DND-41 (cell line): ENCODE measurements at regions not wholly inside any gene's neighbourhood (a gene's known extent, or its start where the extent isn't known, plus 50 kb on each side); places are given as distances from the start of the nearest gene placed in this dataset.

Experiments used
- ATAC-seq: fragments of 200-7000 bp; cut with Tn5 transposase; 3 replicates; pipeline ENCODE4 v1.9.1; 2021; ENCODE audit warnings: low read depth; ENCODE audit not compliant: insufficient read depth
- DNase-seq: peaks from one replicate; pipeline ENCODE4 v3.0.0-alpha.2; 2020
- H2AFZ ChIP-seq: 2 replicates; pipeline ENCODE4 v1.6.0; 2012; ENCODE audit warnings: low read depth, low read length
- H3K27ac ChIP-seq: 2 replicates; pipeline ENCODE4 v1.5.1; 2012; ENCODE audit warnings: low read length, inconsistent platforms
- H3K27me3 ChIP-seq: fragments of 200-600 bp; sonication (generic); 2 replicates; pipeline ENCODE4 v1.6.0; 2012; ENCODE audit warnings: low read length, mild to moderate bottlenecking, inconsistent platforms; ENCODE audit not compliant: insufficient read depth, poor library complexity
- H3K36me3 ChIP-seq: 2 replicates; pipeline ENCODE4 v1.5.1; 2012; ENCODE audit warnings: low read length, inconsistent platforms; ENCODE audit not compliant: insufficient read depth
- H3K4me1 ChIP-seq: 2 replicates; pipeline ENCODE4 v1.5.1; 2012; ENCODE audit warnings: mild to moderate bottlenecking, low read length; ENCODE audit not compliant: insufficient read depth
- H3K4me2 ChIP-seq: 2 replicates; pipeline ENCODE4 v1.6.0; 2012; ENCODE audit warnings: mild to moderate bottlenecking, moderate library complexity, low read length, inconsistent platforms; ENCODE audit not compliant: insufficient read depth
- H3K4me3 ChIP-seq, 2 experiments: fragments of 200-600 bp in 1 of 2; shearing (Covaris generic) in 1 of 2; 2 replicates each; pipeline ENCODE4 v1.5.1; 2012 to 2016; ENCODE audit warnings: inconsistent platforms in 2 of 2, low read length in 2 of 2, mild to moderate bottlenecking in 2 of 2, low read depth in 1 of 2, moderate library complexity in 1 of 2
- H3K79me2 ChIP-seq: 2 replicates; pipeline ENCODE4 v1.6.0; 2012; ENCODE audit warnings: low read length, inconsistent platforms; ENCODE audit not compliant: insufficient read depth
- H3K9ac ChIP-seq: 2 replicates; pipeline ENCODE4 v1.6.0; 2012; ENCODE audit warnings: low read depth, mild to moderate bottlenecking, inconsistent platforms, low read length, moderate library complexity
- H3K9me3 ChIP-seq: 2 replicates; pipeline ENCODE4 v1.5.1; 2012; ENCODE audit warnings: low read length, moderate library complexity, mild to moderate bottlenecking, inconsistent platforms; ENCODE audit not compliant: insufficient read depth, severe bottlenecking
- H4K20me1 ChIP-seq: 2 replicates; pipeline ENCODE4 v1.6.0; 2012; ENCODE audit warnings: low read length; ENCODE audit not compliant: insufficient read depth
- CTCF ChIP-seq: IDR thresholded peaks from 2 replicates; pipeline ENCODE4 v1.5.1; 2012; ENCODE audit warnings: borderline replicate concordance, low read length, moderate library complexity, mild to moderate bottlenecking; ENCODE audit not compliant: poor library complexity, severe bottlenecking; ENCODE audit errors: extremely low read depth
- EZH2 ChIP-seq: IDR thresholded peaks from 3 replicates; pipeline ENCODE4 v1.6.1; 2012; ENCODE audit warnings: borderline replicate concordance, low read depth, mild to moderate bottlenecking, moderate library complexity, low read length, inconsistent platforms; ENCODE audit not compliant: severe bottlenecking

- H3K79me2 ChIP-seq, result no peaks in the 10 kb centered on the region
- no peak overlapping the region for H3K4me2 ChIP-seq
- H3K27ac ChIP-seq, result no peak overlapping the region
- TF ChIP-seq EZH2 (no peak), CTCF (no peak)
- no peak overlapping the region for H3K9ac ChIP-seq
- H3K36me3 ChIP-seq, result no peaks in the 10 kb centered on the region
- DNase-seq, result no peak
- no peak overlapping the region for H2AFZ ChIP-seq
- no peak overlapping the region for H3K4me3 ChIP-seq
- H3K4me1 ChIP-seq, result no peaks in the 10 kb centered on the region
- no peaks in the 10 kb centered on the region; the same call in 1 of the 2 replicates for H4K20me1 ChIP-seq
- H3K27me3 ChIP-seq, result no peaks in the 10 kb centered on the region
- ATAC-seq, result no peak
- H3K9me3 ChIP-seq, result no peaks in the 10 kb centered on the region
Observed at GRCh38 chr2:47656715-47657600, 86.2 kb upstream of the KCNK12 start.

- H2AFZ ChIP-seq, result no peak overlapping the region
Observed at GRCh38 chr2:47655563-47655880, 84.7 kb upstream of the KCNK12 start.

DNA sequence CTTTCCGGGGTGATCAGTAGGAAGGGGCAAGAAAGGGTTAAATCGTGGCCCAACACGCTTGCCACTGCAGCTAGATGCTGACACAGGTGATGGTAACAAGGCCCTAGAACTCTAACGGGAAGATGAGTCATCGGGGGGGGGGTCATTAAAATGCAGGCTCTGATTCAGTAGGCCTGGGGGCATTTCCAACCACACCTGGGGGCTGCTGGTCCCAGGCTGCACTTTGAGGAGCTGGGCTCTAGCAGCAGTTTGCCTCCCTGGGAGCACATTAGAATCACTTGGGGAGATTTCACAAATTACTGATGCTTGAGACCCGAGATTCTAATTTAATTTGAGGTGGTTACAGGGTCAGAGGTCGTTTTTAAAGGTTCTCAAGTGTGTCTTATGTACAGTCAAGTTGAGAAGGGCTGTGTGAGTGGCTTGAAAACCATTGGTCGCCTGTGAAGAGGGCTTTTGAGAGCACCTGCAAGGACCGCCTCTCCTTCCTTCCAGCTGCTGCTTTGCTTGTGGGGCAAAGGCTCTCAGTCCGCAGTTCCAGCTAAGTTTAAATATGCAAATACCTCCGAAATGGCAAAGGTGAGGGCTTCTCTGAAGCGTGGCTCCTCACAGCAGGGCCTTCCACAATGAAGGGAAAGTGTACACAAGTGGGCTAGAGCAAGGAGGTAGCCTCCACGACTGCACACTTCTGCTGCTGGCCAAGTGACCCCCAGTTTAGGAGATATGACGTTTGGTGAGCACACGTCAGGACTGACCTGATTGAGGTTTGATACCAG is 84.2 kb upstream of the KCNK12 start:
- H3K9ac ChIP-seq, result no peak overlapping the region
- no peaks in the 10 kb centered on the region; the same call in 1 of the 2 replicates for H4K20me1 ChIP-seq
- H3K79me2 ChIP-seq, result no peaks in the 10 kb centered on the region
- H3K36me3 ChIP-seq, result no peaks in the 10 kb centered on the region
- no peaks in the 10 kb centered on the region for H3K27me3 ChIP-seq
- no peak overlapping the region for H3K27ac ChIP-seq
- H2AFZ ChIP-seq, result no peak overlapping the region
- no peaks in the 10 kb centered on the region for H3K4me1 ChIP-seq
- DNase-seq, result no peak
- H3K4me3 ChIP-seq, result no peak overlapping the region
- no peaks in the 10 kb centered on the region for H3K9me3 ChIP-seq
- no peak overlapping the region for H3K4me2 ChIP-seq
- ATAC-seq, result no peak
- TF ChIP-seq CTCF, result no peak
- no peak for TF ChIP-seq EZH2

More at GRCh38 chr2:47655563-47655880, 84.7 kb upstream of the KCNK12 start:
- Histone ChIP-seq H3K79me2 (no peaks in the 10 kb centered on the region), H3K4me2 (no peak overlapping the region), H3K27ac (no peak overlapping the region), H3K9ac (no peak overlapping the region), H3K4me1 (no peaks in the 10 kb centered on the region), H3K9me3 (no peaks in the 10 kb centered on the region), H3K36me3 (no peaks in the 10 kb centered on the region), H3K27me3 (no peaks in the 10 kb centered on the region), H4K20me1 (no peaks in the 10 kb centered on the region; the same call in 1 of the 2 replicates), H3K4me3 (no peak overlapping the region)
- DNase-seq, result no peak
- no peak for ATAC-seq
- TF ChIP-seq EZH2, result no peak
- TF ChIP-seq CTCF, result no peak
